IPS DF 4.7 (cell line): ENCODE measurements at regions not wholly inside any gene's neighbourhood (a gene's known extent, or its start where the extent isn't known, plus 50 kb on each side); places are given as distances from the start of the nearest gene placed in this dataset.
A peak's percentile ranks its signal among the peaks of the same experiment; 100 is the strongest.

Experiments
- DNase-seq: peaks from one replicate; pipeline ENCODE4 v3.0.0-alpha.2; 2013; ENCODE audit warnings: low spot score; ENCODE audit errors: extremely low read depth

GRCh38 chr12:89893972-89894706 lies 185.5 kb upstream of the ATP2B1 start:
- DNase-seq, result no peak

- DNase-seq, result no peak
Observed at GRCh38 chr12:89892436-89892835, 183.8 kb upstream of the ATP2B1 start.

GRCh38 chr12:89891933-89892332 lies 183.3 kb upstream of the ATP2B1 start:
- DNase-seq, result no peak

- no peak for DNase-seq
Observed at GRCh38 chr12:89890161-89890560, 181.5 kb upstream of the ATP2B1 start.

GRCh38 chr12:89889062-89889461 lies 180.4 kb upstream of the ATP2B1 start:
- no peak for DNase-seq

GRCh38 chr12:89884952-89885351 lies 176.3 kb upstream of the ATP2B1 start:
- DNase-seq, result no peak

- no peak for DNase-seq
Observed at GRCh38 chr12:89884416-89884898, 175.8 kb upstream of the ATP2B1 start.

GRCh38 chr12:89883630-89884389 lies 175.2 kb upstream of the ATP2B1 start:
- peak; percentile 69 for DNase-seq

- no peak for DNase-seq
Observed at GRCh38 chr12:89882792-89883191, 174.2 kb upstream of the ATP2B1 start.

- no peak for DNase-seq
Observed at GRCh38 chr12:89882050-89882449, 173.4 kb upstream of the ATP2B1 start.

GRCh38 chr12:89880690-89881350 lies 172.2 kb upstream of the ATP2B1 start:
- DNase-seq, result no peak

GRCh38 chr12:89879766-89880165 lies 171.1 kb upstream of the ATP2B1 start:
- DNase-seq, result no peak

GRCh38 chr12:89878950-89879349 lies 170.3 kb upstream of the ATP2B1 start:
- no peak for DNase-seq

GRCh38 chr12:89878327-89878726 lies 169.7 kb upstream of the ATP2B1 start:
- no peak for DNase-seq

GRCh38 chr12:89877671-89878070 lies 169.0 kb upstream of the ATP2B1 start:
- no peak for DNase-seq

GRCh38 chr12:89877136-89877535 lies 168.5 kb upstream of the ATP2B1 start:
- no peak for DNase-seq

- no peak for DNase-seq
Observed at GRCh38 chr12:89875809-89876208, 167.2 kb upstream of the ATP2B1 start.

GRCh38 chr12:89875225-89875624 lies 166.6 kb upstream of the ATP2B1 start:
- no peak for DNase-seq

GRCh38 chr12:89874146-89874545 lies 165.5 kb upstream of the ATP2B1 start:
- DNase-seq, result no peak

- DNase-seq, result no peak
Observed at GRCh38 chr12:89873745-89874144, 165.1 kb upstream of the ATP2B1 start.

GRCh38 chr12:89872922-89873630 lies 164.4 kb upstream of the ATP2B1 start:
- DNase-seq, result no peak
